ENCODE measurements at regions not wholly inside any gene's neighbourhood (a gene's known extent, or its start where the extent isn't known, plus 50 kb on each side); places are given as distances from the start of the nearest gene placed in this dataset.

- TF ChIP-seq CTCF (IDR thresholded peaks at IDR 0.05; ENCODE audit: insufficient read depth, low read length) = no peak
- no peak overlapping the region for H3K4me3 ChIP-seq (ENCODE audit: low read depth, low read length)
- no peak for DNase-seq (ENCODE audit: low read depth)
These were observed 119.0 kb upstream of the MGAT5 start for GRCh38 chr2:134134827-134135226.

GRCh38 chr2:134135793-134136192, 118.1 kb upstream of the MGAT5 start:
- no peak for DNase-seq (ENCODE audit: low read depth)
- TF ChIP-seq CTCF (IDR thresholded peaks at IDR 0.05; ENCODE audit: insufficient read depth, low read length) = no peak
- no peak overlapping the region for H3K4me3 ChIP-seq (ENCODE audit: low read depth, low read length)

- no peak for TF ChIP-seq CTCF (IDR thresholded peaks at IDR 0.05; ENCODE audit: insufficient read depth, low read length)
- no peak for DNase-seq (ENCODE audit: low read depth)
- H3K4me3 ChIP-seq (ENCODE audit: low read depth, low read length) = peak overlapping the region; percentile 42
These were observed 117.1 kb upstream of the MGAT5 start for GRCh38 chr2:134136731-134137130.

GRCh38 chr2:134137182-134137611, 116.7 kb upstream of the MGAT5 start:
- peak overlapping the region; percentile 42 for H3K4me3 ChIP-seq (ENCODE audit: low read depth, low read length)
- peak; percentile 77 for DNase-seq (ENCODE audit: low read depth)
- no peak for TF ChIP-seq CTCF (IDR thresholded peaks at IDR 0.05; ENCODE audit: insufficient read depth, low read length)

- DNase-seq (ENCODE audit: low read depth) = peak; percentile 29
These were observed 115.8 kb upstream of the MGAT5 start for GRCh38 chr2:134138115-134138514.

GRCh38 chr2:134139611-134140010, 114.3 kb upstream of the MGAT5 start:
- DNase-seq (ENCODE audit: low read depth) = no peak
- TF ChIP-seq CTCF (IDR thresholded peaks at IDR 0.05; ENCODE audit: insufficient read depth, low read length) = no peak
- H3K4me3 ChIP-seq (ENCODE audit: low read depth, low read length) = no peak overlapping the region

More at GRCh38 chr2:134138115-134138514, 115.8 kb upstream of the MGAT5 start:
- no peak overlapping the region for H3K4me3 ChIP-seq (ENCODE audit: low read depth, low read length)
- no peak for TF ChIP-seq CTCF (IDR thresholded peaks at IDR 0.05; ENCODE audit: insufficient read depth, low read length)

- no peak overlapping the region for H3K4me3 ChIP-seq (ENCODE audit: low read depth, low read length)
- DNase-seq (ENCODE audit: low read depth) = no peak
- TF ChIP-seq CTCF (IDR thresholded peaks at IDR 0.05; ENCODE audit: insufficient read depth, low read length) = no peak
These were observed 113.6 kb upstream of the MGAT5 start for GRCh38 chr2:134140251-134140661.
